ENCODE measurements at regions not wholly inside any gene's neighbourhood (a gene's known extent, or its start where the extent isn't known, plus 50 kb on each side); places are given as distances from the start of the nearest gene placed in this dataset.
"Not testable (repeated sequence)": the region's sequence is repeated elsewhere in the genome, so short reads cannot be mapped to it uniquely, and the experiment has no call there.

DNA sequence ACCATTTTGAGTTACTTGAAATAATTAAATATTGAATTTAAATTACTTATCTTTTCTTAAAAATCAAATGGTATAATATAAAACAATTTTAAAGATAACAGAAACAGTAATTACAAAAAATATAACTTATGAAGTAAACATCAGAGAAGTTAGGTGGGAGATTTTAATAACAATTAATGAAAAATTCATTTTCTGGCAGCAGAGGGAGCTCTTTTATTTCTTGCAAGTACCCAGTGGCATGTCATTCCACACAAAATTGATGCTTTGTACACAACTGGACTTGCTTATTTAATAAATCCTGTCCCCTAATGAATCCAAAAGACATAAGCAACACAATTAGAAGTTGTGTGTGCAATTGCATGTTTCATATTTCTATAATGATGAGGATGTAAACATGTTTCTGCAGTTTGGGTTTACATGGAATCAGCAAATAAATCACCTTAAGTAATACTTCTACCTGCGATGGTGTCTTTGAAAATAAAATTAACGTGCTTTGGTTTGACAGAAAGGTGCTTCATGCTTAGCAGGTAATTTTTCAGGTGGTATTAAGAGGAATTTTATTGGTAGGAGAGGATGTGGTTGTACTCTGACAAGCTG lies 861.3 kb downstream of the ZPLD1 start:
- H3K4me2 ChIP-seq (ENCODE audit: control insufficient read depth, extremely low read depth, insufficient read depth, low read depth, low read length): no peak overlapping the region
- no peak overlapping the region for H3K9ac ChIP-seq (ENCODE audit: control insufficient read depth, extremely low read depth, insufficient read depth, low read length)
- no peak overlapping the region for H3K4me3 ChIP-seq (ENCODE audit: control insufficient read depth in 2 of 3, extremely low read depth in 1 of 3, insufficient read depth in 2 of 3, low read depth in 1 of 3, low read length in 3 of 3)
- no peak for DNase-seq (ENCODE audit: low read depth, low spot score)
- no peaks in the 10 kb centered on the region for H3K27me3 ChIP-seq (ENCODE audit: control insufficient read depth, extremely low read depth, insufficient read depth, low read length)
- dilution Hi-C loops (cut with MboI; ENCODE audit: extremely low pct_ligation_motif_present, low sequenced_read_pairs): no loop called here
- no peak overlapping the region for H2AFZ ChIP-seq (ENCODE audit: control insufficient read depth, low read length)
- H3K36me3 ChIP-seq (ENCODE audit: control insufficient read depth in 2 of 2, extremely low read depth in 1 of 2, insufficient read depth in 2 of 2, low read length in 2 of 2): no peaks in the 10 kb centered on the region
- no peaks in the 10 kb centered on the region for H3K4me1 ChIP-seq (ENCODE audit: control insufficient read depth, extremely low read depth, insufficient read depth, low read length)
- H3K27ac ChIP-seq (ENCODE audit: control insufficient read depth, insufficient read depth, low read length): no peak overlapping the region
- H3K79me2 ChIP-seq (ENCODE audit: control insufficient read depth, insufficient read depth, low read length): no peaks in the 10 kb centered on the region
- H3K9me3 ChIP-seq (ENCODE audit: control insufficient read depth, low read depth, low read length): no peaks in the 10 kb centered on the region
- FAIRE-seq: no peak
- no peaks in the 10 kb centered on the region for H3K9me1 ChIP-seq (ENCODE audit: control insufficient read depth, extremely low read depth, insufficient read depth, low read length)
- TF ChIP-seq EZH2 (IDR thresholded peaks at IDR 0.05; ENCODE audit: low read length) (no peak), CTCF (optimal IDR thresholded peaks at IDR 0.05 in 1 of 3, IDR thresholded peaks at IDR 0.05 in 1 of 3, conservative IDR thresholded peaks at IDR 0.05 in 1 of 3; ENCODE audit: extremely low read depth in 1 of 3, insufficient read depth in 2 of 3, low read length in 3 of 3) (peak in 2 of 3 experiments; percentile 9 to 19)
- no peaks in the 10 kb centered on the region for H4K20me1 ChIP-seq (ENCODE audit: control insufficient read depth, extremely low read depth, insufficient read depth, low read length)

- H4K20me1 ChIP-seq (ENCODE audit: control insufficient read depth, extremely low read depth, insufficient read depth, low read length); H3K27ac ChIP-seq (ENCODE audit: control insufficient read depth, insufficient read depth, low read length); H3K79me2 ChIP-seq (ENCODE audit: control insufficient read depth, insufficient read depth, low read length); H3K27me3 ChIP-seq (ENCODE audit: control insufficient read depth, extremely low read depth, insufficient read depth, low read length); H3K36me3 ChIP-seq (ENCODE audit: control insufficient read depth in 2 of 2, extremely low read depth in 1 of 2, insufficient read depth in 2 of 2, low read length in 2 of 2); dilution Hi-C loops (cut with MboI; ENCODE audit: extremely low pct_ligation_motif_present, low sequenced_read_pairs); H3K9me1 ChIP-seq (ENCODE audit: control insufficient read depth, extremely low read depth, insufficient read depth, low read length); H3K4me3 ChIP-seq (ENCODE audit: control insufficient read depth in 2 of 3, extremely low read depth in 1 of 3, insufficient read depth in 2 of 3, low read depth in 1 of 3, low read length in 3 of 3); H3K9ac ChIP-seq (ENCODE audit: control insufficient read depth, extremely low read depth, insufficient read depth, low read length); H3K9me3 ChIP-seq (ENCODE audit: control insufficient read depth, low read depth, low read length); H3K4me1 ChIP-seq (ENCODE audit: control insufficient read depth, extremely low read depth, insufficient read depth, low read length); H2AFZ ChIP-seq (ENCODE audit: control insufficient read depth, low read length); FAIRE-seq; H3K4me2 ChIP-seq (ENCODE audit: control insufficient read depth, extremely low read depth, insufficient read depth, low read depth, low read length); DNase-seq (ENCODE audit: low read depth, low spot score): not testable (repeated sequence)
Observed at GRCh38 chr3:103297502-103297901, 862.7 kb downstream of the ZPLD1 start.

- Histone ChIP-seq H3K4me1 (ENCODE audit: control insufficient read depth, extremely low read depth, insufficient read depth, low read length) (no peaks in the 10 kb centered on the region), H3K4me3 (ENCODE audit: control insufficient read depth in 2 of 3, extremely low read depth in 1 of 3, insufficient read depth in 2 of 3, low read depth in 1 of 3, low read length in 3 of 3) (no peak overlapping the region), H3K27ac (ENCODE audit: control insufficient read depth, insufficient read depth, low read length) (no peak overlapping the region), H4K20me1 (ENCODE audit: control insufficient read depth, extremely low read depth, insufficient read depth, low read length) (no peaks in the 10 kb centered on the region), H2AFZ (ENCODE audit: control insufficient read depth, low read length) (no peak overlapping the region), H3K9me3 (ENCODE audit: control insufficient read depth, low read depth, low read length) (no peaks in the 10 kb centered on the region), H3K9ac (ENCODE audit: control insufficient read depth, extremely low read depth, insufficient read depth, low read length) (no peak overlapping the region), H3K79me2 (ENCODE audit: control insufficient read depth, insufficient read depth, low read length) (no peaks in the 10 kb centered on the region), H3K27me3 (ENCODE audit: control insufficient read depth, extremely low read depth, insufficient read depth, low read length) (no peaks in the 10 kb centered on the region), H3K9me1 (ENCODE audit: control insufficient read depth, extremely low read depth, insufficient read depth, low read length) (no peaks in the 10 kb centered on the region), H3K4me2 (ENCODE audit: control insufficient read depth, extremely low read depth, insufficient read depth, low read depth, low read length) (no peak overlapping the region), H3K36me3 (ENCODE audit: control insufficient read depth in 2 of 2, extremely low read depth in 1 of 2, insufficient read depth in 2 of 2, low read length in 2 of 2) (no peaks in the 10 kb centered on the region)
- DNase-seq (ENCODE audit: low read depth, low spot score) (no peak), FAIRE-seq (no peak)
- dilution Hi-C loops (cut with MboI; ENCODE audit: extremely low pct_ligation_motif_present, low sequenced_read_pairs): no loop called here
- TF ChIP-seq EZH2 (IDR thresholded peaks at IDR 0.05; ENCODE audit: low read length) (no peak), CTCF (optimal IDR thresholded peaks at IDR 0.05 in 1 of 3, IDR thresholded peaks at IDR 0.05 in 1 of 3, conservative IDR thresholded peaks at IDR 0.05 in 1 of 3; ENCODE audit: extremely low read depth in 1 of 3, insufficient read depth in 2 of 3, low read length in 3 of 3) (no peak)
Observed at GRCh38 chr3:103306104-103306503, 871.3 kb downstream of the ZPLD1 start.
